ENCODE measurements at regions not wholly inside any gene's neighbourhood (a gene's known extent, or its start where the extent isn't known, plus 50 kb on each side); places are given as distances from the start of the nearest gene placed in this dataset.

DNA sequence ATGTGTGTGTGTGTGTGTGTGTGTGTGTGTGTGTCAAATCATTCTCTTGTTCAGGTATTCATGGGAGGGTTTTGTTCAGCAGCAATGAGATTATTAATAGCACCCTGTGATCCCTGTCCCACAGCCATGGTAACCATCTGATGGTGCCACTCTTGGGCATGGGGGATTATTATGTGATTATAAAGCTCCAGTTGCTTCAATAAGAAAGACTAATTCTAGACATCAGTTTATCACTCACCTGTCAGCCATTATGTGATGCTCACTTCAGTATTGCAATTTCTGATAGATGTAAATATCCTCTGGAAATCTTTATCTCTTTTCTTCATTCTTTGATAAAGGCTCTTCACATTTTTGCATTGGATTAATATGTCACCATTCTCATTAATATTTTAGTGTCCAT, 145.9 kb upstream of the POU1F1 start:
- TF ChIP-seq EZH2 (IDR thresholded peaks at IDR 0.05; ENCODE audit: borderline replicate concordance, low read depth, low read length, severe bottlenecking) (no peak), CTCF (IDR thresholded peaks at IDR 0.05; ENCODE audit: borderline replicate concordance, extremely low read depth, low read length, poor library complexity, severe bottlenecking) (no peak)

Data from DND-41 (cell line).